NCI-H345 (cell line): ENCODE measurements at regions not wholly inside any gene's neighbourhood (a gene's known extent, or its start where the extent isn't known, plus 50 kb on each side); places are given as distances from the start of the nearest gene placed in this dataset.

Experiments
- DNase-seq: peaks from one replicate; lab custom pipeline; 2025; lab: John Stamatoyannopoulos, UW

GRCh38 chr1:68378296-68379084, 71.3 kb downstream of the RPE65 start:
- DNase-seq, result no peak

DNA sequence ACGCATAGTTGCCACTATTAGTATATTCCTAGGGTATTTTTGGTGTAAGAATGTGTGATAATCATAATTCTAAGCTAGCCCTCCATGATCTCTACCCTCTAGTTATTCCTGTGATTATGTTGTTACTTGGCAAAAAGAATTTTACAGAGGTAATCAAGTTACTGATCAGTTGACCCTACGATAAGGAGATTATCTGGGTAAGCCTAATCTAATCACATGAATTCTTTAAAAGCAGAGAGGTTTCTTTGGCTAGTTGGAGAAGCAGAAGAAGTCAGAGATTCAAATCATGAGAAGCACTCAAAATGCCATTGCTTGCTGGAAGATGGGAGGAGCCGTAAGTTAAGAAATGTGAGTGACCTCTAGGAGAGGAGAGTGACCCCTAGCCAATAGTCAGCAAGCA, 72.7 kb downstream of the RPE65 start:
- no peak for DNase-seq

GRCh38 chr1:68376441-68376840, 73.3 kb downstream of the RPE65 start:
- DNase-seq, result no peak

DNA sequence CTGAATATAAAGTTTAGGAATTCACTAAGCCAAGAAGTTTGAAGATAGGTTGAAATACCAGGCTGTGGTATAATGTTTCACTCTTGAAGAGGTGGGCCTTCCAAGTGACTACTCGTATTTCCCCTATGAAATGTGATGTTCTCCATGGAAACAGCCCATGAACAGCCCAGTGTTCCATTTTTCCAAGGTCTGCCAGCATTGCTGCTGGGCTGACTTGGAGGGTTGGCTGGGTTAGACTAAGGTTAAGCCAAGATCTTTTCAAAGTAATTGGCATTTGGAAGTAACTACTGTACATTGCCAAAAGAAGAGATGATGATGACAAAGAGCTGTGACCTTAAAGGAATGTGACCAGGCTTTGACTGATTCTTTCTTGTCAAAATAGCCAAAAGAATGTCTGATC, 73.8 kb downstream of the RPE65 start:
- DNase-seq, result no peak

GRCh38 chr1:68373173-68373572, 76.6 kb downstream of the RPE65 start:
- no peak for DNase-seq

GRCh38 chr1:68372487-68372886, 77.3 kb downstream of the RPE65 start:
- no peak for DNase-seq

- DNase-seq, result no peak
Measured at GRCh38 chr1:68370101-68370915, 79.4 kb downstream of the RPE65 start.

GRCh38 chr1:68366572-68366971, 83.2 kb downstream of the RPE65 start:
- DNase-seq, result no peak

- no peak for DNase-seq
Measured at GRCh38 chr1:68365709-68366382, 83.9 kb downstream of the RPE65 start.

GRCh38 chr1:68363339-68363738, 86.4 kb downstream of the RPE65 start:
- no peak for DNase-seq

DNA sequence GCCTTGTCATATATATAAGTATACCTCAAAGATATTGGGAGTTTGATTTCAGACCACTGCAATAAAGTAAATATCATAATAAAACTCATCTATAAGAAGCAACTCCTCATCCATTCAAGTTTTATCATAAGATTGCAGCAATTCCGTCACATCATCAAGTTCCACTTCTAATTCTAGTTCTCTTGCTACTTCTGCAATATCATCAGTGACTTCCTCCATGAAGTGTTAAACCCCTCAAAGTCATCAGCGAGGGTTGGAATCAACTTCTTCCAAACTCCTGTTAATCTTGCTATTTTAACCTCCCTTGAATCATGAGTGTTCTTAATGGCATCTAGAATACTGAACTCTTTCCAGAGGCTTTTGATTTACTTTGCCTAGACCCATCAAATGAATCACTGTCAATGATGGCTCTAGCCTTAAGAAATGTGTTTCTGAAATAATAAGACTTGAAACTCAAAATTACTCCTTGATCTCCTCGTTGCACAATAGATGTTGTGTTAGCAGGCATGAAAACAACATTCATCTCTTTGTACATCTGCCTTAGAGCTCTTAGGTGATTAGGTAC, 88.3 kb downstream of the RPE65 start:
- DNase-seq, result no peak

GRCh38 chr1:68359045-68359444, 90.7 kb downstream of the RPE65 start:
- DNase-seq, result no peak

- no peak for DNase-seq
Measured at GRCh38 chr1:68358439-68358838, 91.3 kb downstream of the RPE65 start.

DNA sequence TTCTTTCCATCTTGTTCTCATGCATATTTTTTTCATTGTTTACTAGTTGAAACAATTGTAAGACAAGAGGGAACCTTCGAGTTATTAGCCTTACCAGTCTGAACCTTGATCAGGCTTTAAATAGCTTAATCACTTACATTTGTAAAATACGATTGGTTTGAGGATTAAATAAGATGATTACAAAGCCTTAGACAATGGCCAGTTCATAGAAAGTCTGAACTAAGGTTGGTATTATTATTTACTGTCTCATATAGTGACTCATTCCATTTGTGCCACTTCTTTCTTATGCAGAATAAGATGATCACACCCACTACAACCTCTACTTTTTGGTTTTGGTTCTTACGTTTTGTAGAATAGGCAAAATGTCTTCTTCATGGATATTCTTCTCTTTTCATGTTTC, 94.1 kb downstream of the RPE65 start:
- no peak for DNase-seq

DNA sequence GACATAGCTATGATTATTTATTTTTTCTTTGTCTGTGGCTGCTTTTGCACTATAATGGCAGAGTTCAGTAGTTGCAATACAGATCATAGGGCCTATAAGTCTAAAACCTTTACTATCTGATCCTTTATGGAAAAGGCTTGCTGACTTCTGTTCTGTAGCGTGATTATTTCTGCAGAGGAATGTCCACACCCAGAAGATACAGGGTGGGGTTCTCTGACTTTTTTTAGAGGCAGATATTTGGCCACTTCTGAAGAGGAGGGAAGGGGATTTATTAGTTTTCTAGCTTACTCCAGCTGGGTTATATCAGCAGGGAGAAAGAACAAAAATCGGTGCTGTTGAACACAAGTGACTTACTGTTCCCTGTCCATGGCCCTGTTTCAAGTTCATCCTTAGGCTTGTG, 97.6 kb downstream of the RPE65 start:
- no peak for DNase-seq

GRCh38 chr1:68347415-68347814, 102.3 kb downstream of the RPE65 start:
- DNase-seq, result no peak

DNA sequence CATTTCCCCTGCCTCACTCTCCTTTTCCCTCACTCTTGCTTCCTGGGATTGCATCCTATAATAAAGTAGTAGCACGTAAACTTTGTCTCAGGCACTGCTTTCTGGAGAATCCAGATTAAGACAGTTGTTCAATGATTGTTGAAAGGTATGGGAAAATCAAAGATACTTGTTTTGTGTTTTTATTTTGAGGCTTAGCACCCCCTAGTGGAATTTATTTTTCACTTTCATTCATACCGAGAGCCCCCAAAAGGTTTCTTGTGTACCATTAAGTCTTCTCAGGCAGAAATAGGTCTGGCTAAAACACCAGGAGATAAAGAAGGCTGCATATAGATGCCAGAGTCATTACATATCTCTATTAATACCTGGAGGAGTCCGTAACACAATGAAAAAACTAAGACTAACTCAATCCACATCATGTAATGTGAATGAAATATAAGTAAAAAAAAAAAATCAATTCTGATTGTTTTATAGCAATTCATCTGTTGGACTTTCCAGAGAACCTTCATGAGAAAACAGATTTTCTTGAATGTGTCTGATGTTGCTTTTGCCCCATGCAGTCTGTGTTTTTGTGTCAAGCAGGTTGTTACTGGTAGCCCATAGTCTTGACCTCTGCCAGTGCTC, 103.5 kb downstream of the RPE65 start:
- peak; percentile 20 for DNase-seq

DNA sequence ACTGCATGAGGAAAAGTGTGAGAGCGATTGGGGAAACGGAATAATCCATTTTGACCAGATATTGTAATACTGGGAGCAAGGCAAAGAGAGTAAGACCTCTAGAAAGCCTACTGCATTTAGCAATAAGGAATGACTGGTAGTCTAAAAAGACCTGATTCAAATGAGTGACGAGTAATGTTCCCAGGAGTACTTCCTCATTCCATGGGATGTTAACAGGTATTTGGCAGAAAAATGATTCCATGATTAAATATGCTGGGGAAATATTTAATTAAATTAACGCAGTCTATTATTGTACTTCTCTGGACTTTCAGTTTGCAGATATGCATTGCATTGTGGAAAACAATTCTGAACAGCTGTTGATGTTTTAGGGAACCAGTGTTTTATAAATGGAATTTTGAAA, 105.5 kb downstream of the RPE65 start:
- no peak for DNase-seq

DNA sequence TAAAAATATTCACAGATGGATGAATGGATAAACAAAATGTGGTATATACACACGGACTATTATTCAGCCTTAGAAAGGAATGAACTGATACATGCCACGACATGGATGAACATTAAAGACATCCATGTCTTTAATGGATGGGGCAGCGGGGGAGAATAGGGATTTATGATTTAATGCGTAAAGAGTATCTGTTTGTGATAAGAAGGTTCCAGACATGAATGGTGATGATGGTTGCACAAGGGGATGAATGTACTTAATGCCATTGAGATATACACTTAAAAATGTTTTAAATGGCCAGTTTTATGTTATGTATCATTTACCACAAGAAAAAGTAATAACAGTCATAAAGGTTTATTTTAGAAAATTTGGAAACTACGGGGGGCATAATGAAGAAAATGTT, 108.6 kb upstream of the WLS start:
- no peak for DNase-seq

DNA sequence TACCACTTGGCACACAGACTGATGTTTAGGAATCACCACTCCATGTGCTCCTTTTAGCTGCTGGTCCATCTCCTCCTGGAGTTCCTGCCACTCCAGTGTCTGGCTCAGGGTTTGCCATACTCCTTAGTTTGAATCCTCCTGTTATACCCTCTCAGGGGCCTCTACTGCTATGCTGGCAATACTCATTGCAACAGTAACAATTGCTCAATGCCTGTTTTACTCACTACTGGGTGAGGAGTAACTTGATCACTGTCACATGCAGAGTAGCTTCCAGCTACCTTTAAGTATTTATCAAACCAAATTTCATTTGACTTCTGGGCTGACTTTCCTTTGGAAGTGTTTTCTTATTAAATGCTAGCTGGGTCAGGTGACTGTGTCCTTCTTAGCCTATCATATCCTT, 107.2 kb upstream of the WLS start:
- no peak for DNase-seq

- no peak for DNase-seq
Measured at GRCh38 chr1:68338081-68338480, 105.8 kb upstream of the WLS start.

- no peak for DNase-seq
Measured at GRCh38 chr1:68332041-68332440, 99.7 kb upstream of the WLS start.
